KG1 (cell line): ENCODE measurements at regions not wholly inside any gene's neighbourhood (a gene's known extent, or its start where the extent isn't known, plus 50 kb on each side); places are given as distances from the start of the nearest gene placed in this dataset.

Source experiments
- DNase-seq: peaks from one replicate; lab custom pipeline; 2025; lab: John Stamatoyannopoulos, UW

GRCh38 chr4:130335417-130336194 lies 1239.7 kb downstream of the C4orf33 start:
- DNase-seq: no peak

- DNase-seq: no peak
Measured at GRCh38 chr4:130336585-130337217, 1240.7 kb downstream of the C4orf33 start.

GRCh38 chr4:130338851-130339250 lies 1242.9 kb downstream of the C4orf33 start:
- DNase-seq: no peak

GRCh38 chr4:130349745-130350144 lies 1253.8 kb downstream of the C4orf33 start:
- DNase-seq: no peak

GRCh38 chr4:130356873-130357272 lies 1260.9 kb downstream of the C4orf33 start:
- no peak for DNase-seq

GRCh38 chr4:130359542-130359941 lies 1263.6 kb downstream of the C4orf33 start:
- no peak for DNase-seq

- no peak for DNase-seq
Measured at GRCh38 chr4:130361616-130362015, 1265.7 kb downstream of the C4orf33 start.

GRCh38 chr4:130368668-130369067 lies 1272.7 kb downstream of the C4orf33 start:
- no peak for DNase-seq

- no peak for DNase-seq
Measured at GRCh38 chr4:130393231-130393630, 1297.3 kb downstream of the C4orf33 start.

- no peak for DNase-seq
Measured at GRCh38 chr4:130393642-130394041, 1297.7 kb downstream of the C4orf33 start.

GRCh38 chr4:130395871-130396270 lies 1299.9 kb downstream of the C4orf33 start:
- DNase-seq: no peak

GRCh38 chr4:130403221-130403620 lies 1307.3 kb downstream of the C4orf33 start:
- no peak for DNase-seq

GRCh38 chr4:130416228-130416627 lies 1320.3 kb downstream of the C4orf33 start:
- no peak for DNase-seq

GRCh38 chr4:130419211-130419975 lies 1323.4 kb downstream of the C4orf33 start:
- DNase-seq: no peak

- DNase-seq: peak; percentile 2
Measured at GRCh38 chr4:130422261-130422660, 1326.3 kb downstream of the C4orf33 start.

GRCh38 chr4:130424211-130424610 lies 1328.3 kb downstream of the C4orf33 start:
- DNase-seq: no peak

- no peak for DNase-seq
Measured at GRCh38 chr4:130432289-130432688, 1336.3 kb downstream of the C4orf33 start.

GRCh38 chr4:130449741-130450140 lies 1353.8 kb downstream of the C4orf33 start:
- DNase-seq: no peak

GRCh38 chr4:130468340-130468739 lies 1372.4 kb downstream of the C4orf33 start:
- no peak for DNase-seq

- no peak for DNase-seq
Measured at GRCh38 chr4:130478406-130478805, 1382.5 kb downstream of the C4orf33 start.

- no peak for DNase-seq
Measured at GRCh38 chr4:130479020-130479419, 1383.1 kb downstream of the C4orf33 start.

- no peak for DNase-seq
Measured at GRCh38 chr4:130479674-130480073, 1383.7 kb downstream of the C4orf33 start.

GRCh38 chr4:130484826-130485225 lies 1388.9 kb downstream of the C4orf33 start:
- no peak for DNase-seq
